ENCODE measurements at regions not wholly inside any gene's neighbourhood (a gene's known extent, or its start where the extent isn't known, plus 50 kb on each side); places are given as distances from the start of the nearest gene placed in this dataset.

- Histone ChIP-seq H3K9me1 (ENCODE audit: control insufficient read depth, extremely low read depth, insufficient read depth, low read length) (no peaks in the 10 kb centered on the region), H3K27ac (ENCODE audit: control insufficient read depth, insufficient read depth, low read length) (no peak overlapping the region), H4K20me1 (ENCODE audit: control insufficient read depth, extremely low read depth, insufficient read depth, low read length) (no peaks in the 10 kb centered on the region), H3K36me3 (ENCODE audit: control insufficient read depth in 2 of 2, extremely low read depth in 1 of 2, insufficient read depth in 2 of 2, low read length in 2 of 2) (no peaks in the 10 kb centered on the region), H3K79me2 (ENCODE audit: control insufficient read depth, insufficient read depth, low read length) (no peaks in the 10 kb centered on the region), H3K27me3 (ENCODE audit: control insufficient read depth, extremely low read depth, insufficient read depth, low read length) (no peaks in the 10 kb centered on the region), H3K4me2 (ENCODE audit: control insufficient read depth, extremely low read depth, insufficient read depth, low read depth, low read length) (no peak overlapping the region), H3K4me1 (ENCODE audit: control insufficient read depth, extremely low read depth, insufficient read depth, low read length) (no peaks in the 10 kb centered on the region), H2AFZ (ENCODE audit: control insufficient read depth, low read length) (no peak overlapping the region), H3K9ac (ENCODE audit: control insufficient read depth, extremely low read depth, insufficient read depth, low read length) (no peak overlapping the region), H3K9me3 (ENCODE audit: control insufficient read depth, low read depth, low read length) (no peaks in the 10 kb centered on the region), H3K4me3 (ENCODE audit: control insufficient read depth in 2 of 3, extremely low read depth in 1 of 3, insufficient read depth in 2 of 3, low read depth in 1 of 3, low read length in 3 of 3) (no peak overlapping the region)
- FAIRE-seq (no peak), DNase-seq (ENCODE audit: low read depth, low spot score) (no peak)
- dilution Hi-C loops (cut with MboI; ENCODE audit: extremely low pct_ligation_motif_present, low sequenced_read_pairs) = no loop called here
- no peak for TF ChIP-seq EZH2 (IDR thresholded peaks at IDR 0.05; ENCODE audit: low read length)
- TF ChIP-seq CTCF (optimal IDR thresholded peaks at IDR 0.05 in 1 of 3, IDR thresholded peaks at IDR 0.05 in 1 of 3, conservative IDR thresholded peaks at IDR 0.05 in 1 of 3; ENCODE audit: extremely low read depth in 1 of 3, insufficient read depth in 2 of 3, low read length in 3 of 3) = no peak
Observed at GRCh38 chr18:21991886-21992285, 177.5 kb upstream of the GATA6 start.

GRCh38 chr18:21996351-21996826 lies 173.0 kb upstream of the GATA6 start:
- no peak overlapping the region for H3K27ac ChIP-seq (ENCODE audit: control insufficient read depth, insufficient read depth, low read length)
- H3K9me3 ChIP-seq (ENCODE audit: control insufficient read depth, low read depth, low read length) = no peaks in the 10 kb centered on the region
- H2AFZ ChIP-seq (ENCODE audit: control insufficient read depth, low read length) = no peak overlapping the region
- H3K9ac ChIP-seq (ENCODE audit: control insufficient read depth, extremely low read depth, insufficient read depth, low read length) = no peak overlapping the region
- dilution Hi-C loops (cut with MboI; ENCODE audit: extremely low pct_ligation_motif_present, low sequenced_read_pairs) = no loop called here
- H3K4me1 ChIP-seq (ENCODE audit: control insufficient read depth, extremely low read depth, insufficient read depth, low read length) = no peaks in the 10 kb centered on the region
- no peaks in the 10 kb centered on the region for H3K36me3 ChIP-seq (ENCODE audit: control insufficient read depth in 2 of 2, extremely low read depth in 1 of 2, insufficient read depth in 2 of 2, low read length in 2 of 2)
- no peaks in the 10 kb centered on the region for H3K9me1 ChIP-seq (ENCODE audit: control insufficient read depth, extremely low read depth, insufficient read depth, low read length)
- no peaks in the 10 kb centered on the region for H3K79me2 ChIP-seq (ENCODE audit: control insufficient read depth, insufficient read depth, low read length)
- no peak overlapping the region for H3K4me3 ChIP-seq (ENCODE audit: control insufficient read depth in 2 of 3, extremely low read depth in 1 of 3, insufficient read depth in 2 of 3, low read depth in 1 of 3, low read length in 3 of 3)
- TF ChIP-seq EZH2 (IDR thresholded peaks at IDR 0.05; ENCODE audit: low read length) (no peak), CTCF (optimal IDR thresholded peaks at IDR 0.05 in 1 of 3, IDR thresholded peaks at IDR 0.05 in 1 of 3, conservative IDR thresholded peaks at IDR 0.05 in 1 of 3; ENCODE audit: extremely low read depth in 1 of 3, insufficient read depth in 2 of 3, low read length in 3 of 3) (no peak)
- H4K20me1 ChIP-seq (ENCODE audit: control insufficient read depth, extremely low read depth, insufficient read depth, low read length) = no peaks in the 10 kb centered on the region
- no peak overlapping the region for H3K4me2 ChIP-seq (ENCODE audit: control insufficient read depth, extremely low read depth, insufficient read depth, low read depth, low read length)
- H3K27me3 ChIP-seq (ENCODE audit: control insufficient read depth, extremely low read depth, insufficient read depth, low read length) = no peaks in the 10 kb centered on the region
- FAIRE-seq (no peak), DNase-seq (ENCODE audit: low read depth, low spot score) (no peak)

Measured in keratinocyte (primary cell).